NT2/D1 (cell line): ENCODE measurements at regions not wholly inside any gene's neighbourhood (a gene's known extent, or its start where the extent isn't known, plus 50 kb on each side); places are given as distances from the start of the nearest gene placed in this dataset.

Experiments used
- SUZ12 ChIP-seq: IDR thresholded peaks from 2 replicates; pipeline ENCODE4 v1.6.1; 2011; ENCODE audit not compliant: insufficient read length, insufficient read depth; ENCODE audit errors: extremely low read depth
- YY1 ChIP-seq: IDR thresholded peaks from 2 replicates; pipeline ENCODE4 v1.6.1; 2011; ENCODE audit not compliant: insufficient read length, insufficient read depth
- ZNF274 ChIP-seq: IDR thresholded peaks from 2 replicates; pipeline ENCODE4 v1.6.1; 2011; ENCODE audit warnings: mild to moderate bottlenecking, low read depth, low read length

DNA sequence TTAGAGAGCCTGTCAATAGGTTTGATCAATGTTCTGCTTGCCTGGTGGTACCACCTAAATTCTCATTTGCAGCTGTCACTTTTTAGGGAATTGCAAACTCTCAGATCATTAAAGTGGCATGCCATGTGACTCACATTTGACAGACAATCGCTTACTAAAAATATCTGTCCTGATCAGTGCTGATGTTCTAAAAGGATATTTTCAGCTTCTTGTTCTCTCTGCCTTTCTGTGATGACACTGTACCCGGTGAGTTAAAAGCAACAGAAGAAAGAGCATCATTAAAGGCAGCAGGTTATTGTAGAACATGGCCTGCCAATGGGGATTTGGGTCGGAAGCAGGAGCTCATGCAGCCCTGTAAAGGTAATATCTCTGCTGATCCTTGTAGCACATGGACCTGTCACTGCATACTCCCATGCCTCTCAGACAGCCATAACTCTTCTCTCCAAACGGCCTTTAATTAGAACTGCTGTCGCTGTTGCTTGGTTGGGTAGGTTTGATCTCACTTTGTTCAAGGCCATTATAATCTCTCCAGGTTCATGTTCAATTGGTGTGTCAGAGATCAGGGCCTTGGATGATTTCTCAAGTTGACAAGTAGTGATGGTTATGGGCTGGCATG, 441.3 kb upstream of the DEPDC1 start:
- TF ChIP-seq YY1 = no peak
- no peak for TF ChIP-seq SUZ12
- TF ChIP-seq ZNF274 = no peak
